Stomach smooth muscle (tissue), 2 donors: ENCODE measurements at regions not wholly inside any gene's neighbourhood (a gene's known extent, or its start where the extent isn't known, plus 50 kb on each side); places are given as distances from the start of the nearest gene placed in this dataset.

Experiments
- H3K27ac ChIP-seq: one replicate; pipeline ENCODE4 v1.7.0; 2013; ENCODE audit warnings: mild to moderate bottlenecking, low read length, inconsistent platforms
- H3K27me3 ChIP-seq, 2 donors: one replicate each; pipeline ENCODE4 v1.7.0; 2013; ENCODE audit warnings: low read length in 2 of 2; ENCODE audit not compliant: insufficient read depth in 2 of 2, control insufficient read depth in 1 of 2
- H3K36me3 ChIP-seq, 2 donors: one replicate each; pipeline ENCODE4 v1.7.0; 2013; ENCODE audit warnings: low read length in 2 of 2; ENCODE audit not compliant: control insufficient read depth in 2 of 2, insufficient read depth in 2 of 2
- H3K4me1 ChIP-seq: one replicate; pipeline ENCODE4 v1.7.0; 2013; ENCODE audit warnings: low read length; ENCODE audit not compliant: control insufficient read depth, insufficient read depth
- H3K4me3 ChIP-seq, 2 donors: one replicate each; pipeline ENCODE4 v1.7.0; 2013; ENCODE audit warnings: low read length in 2 of 2
- H3K9ac ChIP-seq, 2 donors: one replicate each; pipeline ENCODE4 v1.7.0; 2013; ENCODE audit warnings: low read length in 2 of 2, mild to moderate bottlenecking in 1 of 2
- H3K9me3 ChIP-seq, 2 donors: one replicate each; pipeline ENCODE4 v1.7.0; 2013; ENCODE audit warnings: low read length in 2 of 2; ENCODE audit not compliant: control insufficient read depth in 2 of 2
- donor health status: healthy.
- donor health status: Pancreatic carcinoma.

DNA sequence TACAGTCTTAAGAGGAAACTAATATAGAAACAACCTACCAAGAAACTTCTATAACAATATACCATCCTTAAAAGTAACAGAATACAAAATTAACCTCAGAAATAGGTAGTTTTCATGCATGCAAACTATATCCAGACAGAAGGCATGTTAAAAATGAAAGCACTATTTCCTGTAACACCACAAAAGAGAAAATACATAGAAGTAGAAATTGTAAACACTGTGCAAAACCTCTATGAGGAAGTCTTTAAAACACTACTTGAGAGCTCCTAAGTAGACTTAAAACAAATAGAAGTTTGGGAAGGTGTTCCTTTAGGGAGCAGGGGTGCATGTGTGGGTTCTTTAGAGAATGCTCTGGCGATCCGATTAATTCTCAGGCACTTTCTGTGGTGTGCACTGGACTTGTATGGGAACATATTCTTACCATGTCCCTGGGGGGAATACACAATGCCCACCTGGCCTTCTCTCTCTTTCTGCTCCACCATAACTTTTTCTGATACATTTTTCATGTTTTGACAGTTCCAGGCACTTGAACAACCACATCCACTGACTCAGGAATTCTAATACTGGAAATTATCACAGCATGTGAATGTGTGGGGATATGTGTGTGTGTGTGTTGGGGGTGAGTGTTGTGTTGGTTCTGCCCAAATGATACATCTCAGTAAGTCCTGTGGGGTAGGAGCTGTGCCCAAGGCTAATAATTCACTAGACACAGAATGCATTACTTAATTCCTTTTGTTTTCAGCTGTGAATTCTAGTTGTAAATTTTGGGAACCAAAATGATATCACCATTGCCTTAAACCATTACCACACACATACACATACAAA is 866.3 kb upstream of the B3GALT2 start:
- Histone ChIP-seq H3K4me3 (no peak overlapping the region), H3K4me1 (no peaks in the 10 kb centered on the region), H3K27ac (no peak overlapping the region), H3K9ac (no peak overlapping the region), H3K36me3 (no peaks in the 10 kb centered on the region), H3K27me3 (no peaks in the 10 kb centered on the region), H3K9me3 (no peaks in the 10 kb centered on the region)

DNA sequence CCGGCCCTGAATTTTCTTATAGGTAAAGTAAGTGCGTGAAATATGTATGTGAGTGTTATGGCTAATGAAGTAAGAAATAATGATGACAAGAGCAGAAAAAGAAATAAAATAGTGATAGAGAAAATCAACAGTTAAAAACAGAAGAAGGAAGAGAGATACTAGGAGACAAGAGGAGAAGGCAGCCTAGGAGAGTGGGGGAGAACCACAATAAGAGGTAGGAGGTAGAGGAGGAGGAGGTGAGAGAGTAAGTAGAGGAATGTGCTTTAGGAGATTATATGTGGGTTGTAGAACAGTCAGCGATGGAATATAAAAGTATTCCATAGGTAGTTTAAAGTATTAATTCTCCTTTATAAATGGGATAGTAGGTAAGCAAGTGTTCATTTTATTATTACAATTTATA is 861.5 kb upstream of the B3GALT2 start:
- H3K4me1 ChIP-seq, result no peaks in the 10 kb centered on the region
- no peak overlapping the region for H3K27ac ChIP-seq
- H3K4me3 ChIP-seq, result no peak overlapping the region
- no peaks in the 10 kb centered on the region for H3K9me3 ChIP-seq
- no peaks in the 10 kb centered on the region for H3K27me3 ChIP-seq
- no peaks in the 10 kb centered on the region for H3K36me3 ChIP-seq
- H3K9ac ChIP-seq, result no peak overlapping the region

DNA sequence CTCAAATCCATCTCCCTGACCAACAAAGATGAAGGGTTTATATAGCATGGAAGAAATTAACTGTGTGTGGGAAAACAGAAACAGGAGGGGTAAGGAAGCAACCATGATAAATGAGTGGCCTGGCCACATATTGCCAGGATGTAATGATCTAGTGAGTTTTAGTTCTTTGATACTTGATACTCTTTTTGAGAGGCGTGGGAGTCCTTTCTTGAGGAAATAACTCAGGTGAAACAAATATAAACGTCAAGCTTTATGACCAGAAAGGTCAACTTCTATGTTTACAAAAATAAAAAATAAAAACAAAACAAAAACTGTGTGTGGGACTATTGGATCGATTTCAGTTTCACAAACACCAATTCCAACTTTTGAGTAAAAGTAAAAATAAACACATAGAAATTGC is 860.8 kb upstream of the B3GALT2 start:
- H3K36me3 ChIP-seq, result no peaks in the 10 kb centered on the region
- H3K27me3 ChIP-seq, result no peaks in the 10 kb centered on the region
- no peak overlapping the region for H3K4me3 ChIP-seq
- no peak overlapping the region for H3K9ac ChIP-seq
- H3K4me1 ChIP-seq, result no peaks in the 10 kb centered on the region
- no peaks in the 10 kb centered on the region for H3K9me3 ChIP-seq
- no peak overlapping the region for H3K27ac ChIP-seq

DNA sequence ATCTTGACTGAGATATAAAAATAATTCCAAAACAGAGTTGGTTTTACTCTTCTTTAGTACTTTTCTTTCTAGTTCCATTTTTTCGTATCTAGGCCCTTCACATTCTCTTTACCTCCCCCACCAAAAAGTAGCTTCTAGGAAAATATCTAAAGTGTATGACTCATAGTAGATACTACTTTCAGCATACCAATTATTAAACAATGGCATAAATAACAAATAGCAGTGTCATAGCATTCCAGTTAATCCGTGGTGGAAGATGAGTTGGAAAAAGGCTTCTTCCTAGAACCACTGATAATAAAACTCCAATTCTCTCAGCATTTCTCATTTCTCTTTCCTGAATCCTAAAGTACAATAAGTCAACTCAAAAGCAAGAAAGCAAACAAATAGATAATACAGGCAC is 859.0 kb upstream of the B3GALT2 start:
- H3K9me3 ChIP-seq, result no peaks in the 10 kb centered on the region
- H3K36me3 ChIP-seq, result no peaks in the 10 kb centered on the region
- no peaks in the 10 kb centered on the region for H3K27me3 ChIP-seq
- H3K4me1 ChIP-seq, result no peaks in the 10 kb centered on the region
- no peak overlapping the region for H3K4me3 ChIP-seq
- no peak overlapping the region for H3K27ac ChIP-seq
- no peak overlapping the region for H3K9ac ChIP-seq

DNA sequence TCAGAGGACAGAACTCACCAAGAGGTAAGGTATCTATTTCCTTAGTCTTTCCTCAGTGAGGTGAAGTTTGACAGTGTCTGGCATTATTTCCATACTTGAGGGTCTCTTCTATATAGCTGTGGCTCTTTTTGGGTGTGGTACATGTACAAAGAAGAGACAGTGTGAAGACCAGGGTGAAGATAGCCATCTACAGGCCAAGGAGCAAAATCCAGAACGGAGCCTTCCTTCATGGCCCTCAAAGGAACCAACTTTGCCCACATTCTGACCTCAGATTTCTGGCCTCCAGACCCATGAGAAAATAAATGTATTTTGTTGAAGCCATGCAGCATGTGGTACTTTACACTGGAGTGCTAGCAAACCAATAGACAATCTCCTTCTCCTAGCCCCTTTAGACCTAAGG is 858.5 kb upstream of the B3GALT2 start:
- H3K27me3 ChIP-seq, result no peaks in the 10 kb centered on the region
- no peak overlapping the region for H3K9ac ChIP-seq

DNA sequence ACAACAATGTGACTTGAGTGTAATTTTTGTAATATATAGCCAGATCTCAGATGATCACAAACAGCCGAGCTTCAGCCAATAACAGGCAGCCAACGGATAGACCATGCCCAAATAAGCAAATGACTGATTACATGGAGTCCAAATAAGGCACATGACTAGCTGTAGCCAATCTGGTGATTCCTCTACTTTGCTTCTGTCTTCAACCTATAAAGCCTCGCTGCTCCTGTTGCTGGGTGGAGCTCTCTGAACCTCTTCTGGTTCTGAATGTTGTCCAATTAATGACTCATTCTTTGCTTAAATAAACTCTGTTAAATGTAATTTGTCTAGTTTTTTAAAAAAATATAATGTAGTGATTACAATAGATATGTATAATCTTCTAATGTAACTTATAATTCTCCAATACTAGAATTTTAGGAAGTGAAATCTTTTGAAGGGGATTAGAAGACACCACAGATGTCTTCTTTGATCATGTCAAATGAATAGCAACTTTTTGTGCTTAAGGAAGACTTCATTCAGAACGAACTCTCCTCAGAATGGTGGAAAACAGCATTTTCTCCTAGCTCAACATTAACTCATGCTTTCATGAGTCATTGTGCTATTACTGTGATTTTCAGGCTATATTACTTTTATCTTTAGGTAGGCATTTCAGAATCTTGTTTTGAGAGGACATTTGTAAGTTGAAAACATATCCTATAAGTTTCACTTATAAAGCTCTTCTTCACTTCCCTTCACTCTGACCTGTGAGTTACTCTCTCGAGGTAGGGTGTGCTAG is 857.8 kb upstream of the B3GALT2 start:
- no peaks in the 10 kb centered on the region for H3K4me1 ChIP-seq
- no peak overlapping the region for H3K27ac ChIP-seq
- no peaks in the 10 kb centered on the region for H3K27me3 ChIP-seq
- no peaks in the 10 kb centered on the region for H3K36me3 ChIP-seq
- H3K9me3 ChIP-seq, result no peaks in the 10 kb centered on the region
- H3K9ac ChIP-seq, result no peak overlapping the region
- H3K4me3 ChIP-seq, result no peak overlapping the region

More for the DNA sequence above, 858.5 kb upstream of the B3GALT2 start:
- H3K4me1 ChIP-seq, result no peaks in the 10 kb centered on the region
- no peaks in the 10 kb centered on the region for H3K36me3 ChIP-seq
- no peak overlapping the region for H3K27ac ChIP-seq
- H3K9me3 ChIP-seq, result no peaks in the 10 kb centered on the region
- no peak overlapping the region for H3K4me3 ChIP-seq

DNA sequence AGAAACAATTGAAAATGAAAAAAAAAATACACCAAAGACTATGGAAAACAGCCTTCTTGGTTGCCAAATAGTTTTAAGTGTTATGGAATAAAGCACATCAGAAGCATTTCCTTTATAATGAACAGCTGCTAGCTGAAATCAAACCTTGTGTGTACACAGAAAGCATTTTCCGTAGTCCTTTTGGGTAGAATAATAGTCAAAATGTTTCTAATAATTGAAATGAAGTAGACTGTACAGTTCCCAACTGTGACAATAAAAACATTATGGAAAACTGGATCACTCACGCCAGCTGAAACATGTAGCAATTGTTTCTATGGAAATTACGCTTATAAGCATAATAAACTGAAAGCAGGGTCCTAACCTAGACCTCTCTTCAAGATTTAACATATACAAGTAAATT is 856.3 kb upstream of the B3GALT2 start:
- H3K27me3 ChIP-seq, result no peaks in the 10 kb centered on the region
- no peak overlapping the region for H3K4me3 ChIP-seq
- no peaks in the 10 kb centered on the region for H3K9me3 ChIP-seq
- H3K9ac ChIP-seq, result no peak overlapping the region
- no peak overlapping the region for H3K27ac ChIP-seq
- no peaks in the 10 kb centered on the region for H3K36me3 ChIP-seq
- H3K4me1 ChIP-seq, result no peaks in the 10 kb centered on the region

DNA sequence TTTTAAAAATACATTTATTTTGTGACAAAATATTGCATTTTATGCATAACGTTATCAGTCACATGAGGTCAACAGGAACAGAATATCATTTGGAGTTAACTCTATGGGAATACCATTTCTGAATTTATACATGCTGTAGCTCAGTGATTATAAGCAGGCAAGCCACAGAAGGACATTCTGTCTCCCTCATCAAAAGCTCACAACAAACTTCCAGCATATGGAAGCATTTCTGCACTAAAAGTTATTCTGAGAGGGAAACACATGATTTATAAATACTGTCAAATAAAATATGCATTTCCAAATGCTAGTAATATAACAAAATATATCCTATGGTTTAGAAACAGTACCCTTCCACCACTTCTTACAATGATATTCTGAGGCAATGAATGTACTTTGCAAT is 854.1 kb upstream of the B3GALT2 start:
- no peak overlapping the region for H3K4me3 ChIP-seq
- H3K36me3 ChIP-seq, result no peaks in the 10 kb centered on the region

DNA sequence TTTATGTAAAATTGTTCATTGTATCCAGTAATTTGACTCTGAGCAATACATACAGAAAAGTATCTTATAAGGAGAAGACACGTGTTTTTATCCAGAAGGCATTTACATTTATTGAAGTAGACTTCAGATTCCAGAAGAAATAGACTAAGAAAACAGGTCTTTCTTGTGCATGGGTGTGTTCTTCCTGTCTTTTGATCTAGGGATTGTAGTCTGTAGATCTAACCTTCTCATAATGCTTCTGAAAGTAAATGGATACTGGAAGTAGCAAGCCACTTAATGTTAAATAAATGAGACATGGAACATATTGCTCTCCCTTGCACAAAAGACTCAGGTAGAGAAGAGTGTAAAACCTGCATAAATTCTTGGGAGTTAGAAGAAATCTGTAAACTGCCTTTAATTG is 853.2 kb upstream of the B3GALT2 start:
- H3K27ac ChIP-seq, result no peak overlapping the region
- H3K27me3 ChIP-seq, result no peaks in the 10 kb centered on the region
- H3K9me3 ChIP-seq, result no peaks in the 10 kb centered on the region
- H3K9ac ChIP-seq, result no peak overlapping the region
- H3K4me1 ChIP-seq, result no peaks in the 10 kb centered on the region
- no peaks in the 10 kb centered on the region for H3K36me3 ChIP-seq
- H3K4me3 ChIP-seq, result no peak overlapping the region

More for the DNA sequence above, 854.1 kb upstream of the B3GALT2 start:
- H3K4me1 ChIP-seq, result no peaks in the 10 kb centered on the region
- no peaks in the 10 kb centered on the region for H3K9me3 ChIP-seq
- H3K27me3 ChIP-seq, result no peaks in the 10 kb centered on the region
- H3K9ac ChIP-seq, result no peak overlapping the region
- H3K27ac ChIP-seq, result no peak overlapping the region

DNA sequence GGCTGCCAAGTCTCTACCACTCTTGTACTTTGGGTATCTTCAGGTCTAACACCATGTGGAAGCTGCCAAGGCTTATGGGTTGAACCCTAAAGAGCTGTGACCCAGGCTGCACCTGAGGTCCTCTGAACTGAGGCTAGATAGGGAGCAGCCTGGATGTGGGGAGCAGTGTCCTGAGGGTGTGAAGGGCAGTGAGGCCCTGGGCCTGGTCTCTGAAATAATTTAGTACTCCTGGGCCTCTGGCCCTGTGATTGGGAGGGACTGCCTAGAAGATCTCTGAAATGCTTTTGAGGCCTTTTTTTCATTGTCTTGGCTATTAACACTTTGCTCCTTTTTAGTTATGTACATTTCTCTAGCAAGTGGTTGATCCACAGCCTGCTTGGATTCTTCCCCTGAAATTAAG is 847.2 kb upstream of the B3GALT2 start:
- Histone ChIP-seq H3K27me3 (no peaks in the 10 kb centered on the region), H3K4me1 (no peaks in the 10 kb centered on the region), H3K4me3 (no peak overlapping the region), H3K9ac (no peak overlapping the region), H3K36me3 (no peaks in the 10 kb centered on the region), H3K27ac (no peak overlapping the region), H3K9me3 (peaks cover 2 to 4% of the 10 kb centered on the region in 2 donors)

DNA sequence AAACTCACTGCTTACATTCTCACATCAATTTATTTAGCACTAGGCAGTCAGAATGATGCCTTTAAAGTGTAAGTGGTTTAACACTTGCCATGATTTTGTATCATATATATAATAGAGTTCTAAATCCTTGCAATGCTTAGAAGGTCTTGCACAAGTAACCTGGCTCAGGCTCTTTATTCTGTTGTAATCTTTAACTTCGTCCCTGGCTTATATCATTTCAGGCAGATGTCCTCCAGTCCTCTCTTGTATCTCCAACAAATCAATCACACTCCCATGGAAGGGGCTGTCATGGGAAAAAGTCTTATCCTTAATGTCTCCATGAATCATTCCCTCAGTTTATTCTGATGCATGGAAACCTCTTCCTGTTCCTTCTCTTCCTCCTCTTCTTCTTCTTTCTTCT is 841.6 kb upstream of the B3GALT2 start:
- no peaks in the 10 kb centered on the region for H3K36me3 ChIP-seq

More for the DNA sequence above, 841.6 kb upstream of the B3GALT2 start:
- Histone ChIP-seq H3K9ac (no peak overlapping the region), H3K27me3 (no peaks in the 10 kb centered on the region), H3K27ac (no peak overlapping the region), H3K4me1 (no peaks in the 10 kb centered on the region), H3K4me3 (no peak overlapping the region), H3K9me3 (peaks cover 0 to 4% of the 10 kb centered on the region in 2 donors)
